Psoas muscle (tissue), 7 donors: ENCODE measurements at regions not wholly inside any gene's neighbourhood (a gene's known extent, or its start where the extent isn't known, plus 50 kb on each side); places are given as distances from the start of the nearest gene placed in this dataset.

Source experiments
- ATAC-seq, 4 donors: fragments of 200-7000 bp; cut with Tn5 transposase; one replicate each; pipeline ENCODE4 v1.9.1; 2020; ENCODE audit warnings: moderate library complexity in 3 of 4, mild to moderate bottlenecking in 2 of 4
- DNase-seq, 2 donors: peaks; one replicate each; pipeline ENCODE4 v3.0.0-alpha.2; 2020
- H3K27ac ChIP-seq: fragments of 200-600 bp; one replicate; pipeline ENCODE4 v1.8.0; 2022
- H3K27me3 ChIP-seq, 3 donors: fragments of 200-600 bp in 1 of 3; one replicate each; pipeline versions ENCODE4 v1.6.1 to v1.8.0; 2013 to 2022; ENCODE audit warnings: low read length in 2 of 3, mild to moderate bottlenecking in 2 of 3, moderate library complexity in 1 of 3; ENCODE audit not compliant: insufficient read depth in 3 of 3
- H3K36me3 ChIP-seq, 2 donors: fragments of 200-600 bp in 1 of 2; one replicate each; pipeline versions ENCODE4 v1.6.1 to v1.8.0; 2013 to 2022; ENCODE audit warnings: low read depth in 1 of 2, mild to moderate bottlenecking in 1 of 2, moderate library complexity in 1 of 2; ENCODE audit not compliant: insufficient read depth in 1 of 2
- H3K4me1 ChIP-seq: fragments of 200-600 bp; one replicate; pipeline ENCODE4 v1.8.0; 2022
- H3K4me3 ChIP-seq: fragments of 200-600 bp; one replicate; pipeline ENCODE4 v1.8.0; 2022; ENCODE audit warnings: mild to moderate bottlenecking
- H3K9me3 ChIP-seq: fragments of 200-600 bp; one replicate; pipeline ENCODE4 v1.8.0; 2022
- CTCF ChIP-seq: fragments of 200-600 bp; IDR thresholded peaks from one replicate; pipeline ENCODE4 v1.8.0; 2022; ENCODE audit warnings: antibody characterized with exemption
- WGBS, 3 donors: extraction: QIAGEN DNeasy Blood & Tissue Kit; methylation state at CpG; one replicate each; pipeline versions ENCODE4 v1.1.6 to v1.1.7; 2013; 5-methylcytosine and 5-hydroxymethylcytosine counted together
- intact Hi-C, 2 donors: fragments of 100-400 bp; cut with DNase I; formaldehyde crosslinking; loops; one replicate each; pipeline versions ENCODE4 v1.11.0 to v1.14.2; 2022
- donor health status: healthy with polysubstance abuse.
- donor health status: DM: no; HTN: no; CAD: no; lungs with moderate emphysema.
- donor health status: Bipolar disorder and iron deficiency.
- donor health status: healthy.
- donor health status: DM: yes; HTN: yes; CAD: no.
- donor health status: DM: no; HTN: no; CAD: no.
- donor health status: DM: yes; HTN: yes; CAD: no.

- peak; percentile 90 to 95 for DNase-seq
- Histone ChIP-seq H3K4me1 (peaks cover 13% of the 10 kb centered on the region), H3K9me3 (no peaks in the 10 kb centered on the region), H3K4me3 (peak overlapping the region; percentile 60), H3K27me3 (no peaks in the 10 kb centered on the region), H3K36me3 (no peaks in the 10 kb centered on the region), H3K27ac (peak overlapping the region; percentile 21)
- ATAC-seq = peak; percentile 92 to 96 (median 94)
- intact Hi-C loops = loop anchor here (2.0 to 10.0 kb wide), 5 partner anchors 74 to 639 kb away; partner anchors contain the start of gene CXCL12 (in 1 of the 2)
- TF ChIP-seq CTCF = peak; percentile 94
- WGBS, 3 donors = 13 to 19% (median 17%) methylated on average over 37 to 58 of the region's 58 CpGs
Observed at GRCh38 chr10:44310762-44311562, 73.9 kb downstream of the CXCL12 start.

GRCh38 chr10:44309939-44310761 lies 74.7 kb downstream of the CXCL12 start:
- TF ChIP-seq CTCF = no peak
- peaks cover 16% of the 10 kb centered on the region for H3K4me1 ChIP-seq
- no peak for ATAC-seq
- intact Hi-C loops = loop anchor here (2.0 to 10.0 kb wide), 6 partner anchors 75 to 638 kb away; partner anchors contain the start of gene CXCL12 (in 1 of the 2)
- H3K9me3 ChIP-seq = no peaks in the 10 kb centered on the region
- 91 to 93% (median 92%) methylated on average over 32 of the region's 32 CpGs for whole genome bisulfite sequencing, 3 donors
- H3K27ac ChIP-seq = no peak overlapping the region
- no peaks in the 10 kb centered on the region for H3K36me3 ChIP-seq
- H3K27me3 ChIP-seq = no peaks in the 10 kb centered on the region
- no peak for DNase-seq
- H3K4me3 ChIP-seq = peak overlapping the region; percentile 60

- DNase-seq = no peak
- no peak overlapping the region for H3K27ac ChIP-seq
- H3K9me3 ChIP-seq = no peaks in the 10 kb centered on the region
- TF ChIP-seq CTCF = no peak
- H3K27me3 ChIP-seq = no peaks in the 10 kb centered on the region
- WGBS, 3 donors = 66 to 78% (median 72%) methylated on average over 4 of the region's 4 CpGs
- no peak overlapping the region for H3K4me3 ChIP-seq
- H3K4me1 ChIP-seq = peaks cover 16% of the 10 kb centered on the region
- H3K36me3 ChIP-seq = no peaks in the 10 kb centered on the region
- no peak for ATAC-seq
- intact Hi-C loops = loop anchor here in 1 of 2 donors (5.0 kb wide), 1 partner anchor 548 kb away; no protein-coding TSS in a partner anchor
Observed at GRCh38 chr10:44309361-44309760, 75.5 kb downstream of the CXCL12 start.

GRCh38 chr10:44308935-44309334 lies 76.0 kb downstream of the CXCL12 start:
- H3K27me3 ChIP-seq = no peaks in the 10 kb centered on the region
- WGBS, 3 donors = 86 to 90% (median 87%) methylated on average over 4 of the region's 4 CpGs
- DNase-seq (no peak), ATAC-seq (no peak)
- peaks cover 16% of the 10 kb centered on the region for H3K4me1 ChIP-seq
- no peaks in the 10 kb centered on the region for H3K9me3 ChIP-seq
- H3K36me3 ChIP-seq = no peaks in the 10 kb centered on the region
- H3K4me3 ChIP-seq = no peak overlapping the region
- H3K27ac ChIP-seq = no peak overlapping the region
- TF ChIP-seq CTCF = no peak
- intact Hi-C loops = loop anchor here in 1 of 2 donors (5.0 kb wide), 1 partner anchor 548 kb away; no protein-coding TSS in a partner anchor
